ENCODE measurements at regions not wholly inside any gene's neighbourhood (a gene's known extent, or its start where the extent isn't known, plus 50 kb on each side); places are given as distances from the start of the nearest gene placed in this dataset.

GRCh38 chr6:120279466-120280167, 930.1 kb upstream of the MAN1A1 start:
- TF ChIP-seq, protein P1, sequence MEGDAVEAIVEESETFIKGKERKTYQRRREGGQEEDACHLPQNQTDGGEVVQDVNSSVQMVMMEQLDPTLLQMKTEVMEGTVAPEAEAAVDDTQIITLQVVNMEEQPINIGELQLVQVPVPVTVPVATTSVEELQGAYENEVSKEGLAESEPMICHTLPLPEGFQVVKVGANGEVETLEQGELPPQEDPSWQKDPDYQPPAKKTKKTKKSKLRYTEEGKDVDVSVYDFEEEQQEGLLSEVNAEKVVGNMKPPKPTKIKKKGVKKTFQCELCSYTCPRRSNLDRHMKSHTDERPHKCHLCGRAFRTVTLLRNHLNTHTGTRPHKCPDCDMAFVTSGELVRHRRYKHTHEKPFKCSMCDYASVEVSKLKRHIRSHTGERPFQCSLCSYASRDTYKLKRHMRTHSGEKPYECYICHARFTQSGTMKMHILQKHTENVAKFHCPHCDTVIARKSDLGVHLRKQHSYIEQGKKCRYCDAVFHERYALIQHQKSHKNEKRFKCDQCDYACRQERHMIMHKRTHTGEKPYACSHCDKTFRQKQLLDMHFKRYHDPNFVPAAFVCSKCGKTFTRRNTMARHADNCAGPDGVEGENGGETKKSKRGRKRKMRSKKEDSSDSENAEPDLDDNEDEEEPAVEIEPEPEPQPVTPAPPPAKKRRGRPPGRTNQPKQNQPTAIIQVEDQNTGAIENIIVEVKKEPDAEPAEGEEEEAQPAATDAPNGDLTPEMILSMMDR (IDR thresholded peaks at IDR 0.05; ENCODE audit: control extremely low read depth in 1 of 3, insufficient read depth in 1 of 3, low read depth in 1 of 3, low read length in 3 of 3) = no peak
- no peak for TF ChIP-seq POLR2AphosphoS5 (IDR thresholded peaks at IDR 0.05; ENCODE audit: low read depth, low read length)
- no peak for TF ChIP-seq POLR2A (IDR thresholded peaks at IDR 0.05; ENCODE audit: control extremely low read depth in 1 of 2, low read depth in 2 of 2, low read length in 2 of 2)
- no peak for TF ChIP-seq EP300 (IDR thresholded peaks at IDR 0.05; ENCODE audit: borderline replicate concordance in 1 of 2, low read depth in 2 of 2, low read length in 2 of 2)
- no peak for TF ChIP-seq YY1 (IDR thresholded peaks at IDR 0.05; ENCODE audit: low read depth, low read length)
- TF ChIP-seq SP2 (IDR thresholded peaks at IDR 0.05; ENCODE audit: low read length) = no peak
- TF ChIP-seq EZH2 (IDR thresholded peaks at IDR 0.05; ENCODE audit: low read depth, low read length, severe bottlenecking) = no peak
- TF ChIP-seq GABPA (IDR thresholded peaks at IDR 0.05; ENCODE audit: borderline replicate concordance, insufficient read depth, low read length) = no peak
- TF ChIP-seq EGR1 (IDR thresholded peaks at IDR 0.05; ENCODE audit: borderline replicate concordance, low read depth, low read length) = no peak
- TF ChIP-seq, protein P2, sequence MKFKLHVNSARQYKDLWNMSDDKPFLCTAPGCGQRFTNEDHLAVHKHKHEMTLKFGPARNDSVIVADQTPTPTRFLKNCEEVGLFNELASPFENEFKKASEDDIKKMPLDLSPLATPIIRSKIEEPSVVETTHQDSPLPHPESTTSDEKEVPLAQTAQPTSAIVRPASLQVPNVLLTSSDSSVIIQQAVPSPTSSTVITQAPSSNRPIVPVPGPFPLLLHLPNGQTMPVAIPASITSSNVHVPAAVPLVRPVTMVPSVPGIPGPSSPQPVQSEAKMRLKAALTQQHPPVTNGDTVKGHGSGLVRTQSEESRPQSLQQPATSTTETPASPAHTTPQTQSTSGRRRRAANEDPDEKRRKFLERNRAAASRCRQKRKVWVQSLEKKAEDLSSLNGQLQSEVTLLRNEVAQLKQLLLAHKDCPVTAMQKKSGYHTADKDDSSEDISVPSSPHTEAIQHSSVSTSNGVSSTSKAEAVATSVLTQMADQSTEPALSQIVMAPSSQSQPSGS (IDR thresholded peaks at IDR 0.05; ENCODE audit: low read length) = no peak
- no peak for TF ChIP-seq TAF1 (IDR thresholded peaks at IDR 0.05; ENCODE audit: low read depth, low read length)
- no peak for TF ChIP-seq HDAC6 (IDR thresholded peaks at IDR 0.05; ENCODE audit: low read depth, low read length)
